ENCODE measurements at regions not wholly inside any gene's neighbourhood (a gene's known extent, or its start where the extent isn't known, plus 50 kb on each side); places are given as distances from the start of the nearest gene placed in this dataset.

- no peak for TF ChIP-seq RELB (IDR thresholded peaks at IDR 0.05; ENCODE audit: low read depth)
- TF ChIP-seq NR2F1 (conservative IDR thresholded peaks at IDR 0.05) = no peak
- TF ChIP-seq SIX5 (IDR thresholded peaks at IDR 0.05; ENCODE audit: low read depth, low read length, severe bottlenecking) = no peak
Observed at GRCh38 chr3:148149556-148149955, 548.1 kb upstream of the AGTR1 start (continued).

- POLR2A ChIA-PET = no interaction called here
- FAIRE-seq (no peak), ATAC-seq (no peak), DNase-seq (ENCODE audit: low read depth, low spot score) (no peak)
- no peak overlapping the region for H3K4me3 ChIP-seq
- H3K27me3 ChIP-seq (replicated peaks in 1 of 2; ENCODE audit: control insufficient read depth in 2 of 2, insufficient read depth in 2 of 2, low read length in 1 of 2) = no peaks in the 10 kb centered on the region
- no peaks in the 10 kb centered on the region for H4K20me1 ChIP-seq (ENCODE audit: control insufficient read depth, insufficient read depth)
- no peaks in the 10 kb centered on the region for H3K9me3 ChIP-seq (replicated peaks; ENCODE audit: control insufficient read depth, insufficient read depth, low read length)
- intact Hi-C loops (cut with micrococcal nuclease; ENCODE audit: unreplicated experiment) (no loop called here), in situ Hi-C loops (cut with MboI) (no loop called here)
- SMC1A ChIA-PET (ENCODE audit: uncharacterized antibody, unreplicated experiment) = interaction anchor here (0.9 to 1.5 kb wide), 2 partner anchors 146 to 1111 kb away, joined by 3 to 4 read pairs; no protein-coding TSS in a partner anchor
- no peak overlapping the region for H3K9ac ChIP-seq (ENCODE audit: control insufficient read depth, insufficient read depth, low read length)
- no peak overlapping the region for H3K4me2 ChIP-seq (ENCODE audit: control insufficient read depth, insufficient read depth)
- no peak overlapping the region for H2AFZ ChIP-seq (ENCODE audit: control insufficient read depth, low read depth, low read length)
- H3K27ac ChIP-seq (ENCODE audit: control insufficient read depth, insufficient read depth) = no peak overlapping the region
- no peaks in the 10 kb centered on the region for H3K4me1 ChIP-seq (ENCODE audit: control insufficient read depth, insufficient read depth, low read length)
- H3K36me3 ChIP-seq (ENCODE audit: control insufficient read depth in 2 of 2, insufficient read depth in 2 of 2, low read length in 1 of 2) = no peaks in the 10 kb centered on the region
- RAD21 ChIA-PET (ENCODE audit: unreplicated experiment) = interaction anchor here (0.8 kb wide), 1 partner anchor 14 kb away, joined by 3 read pairs; no protein-coding TSS in a partner anchor
- CTCF ChIA-PET = interaction anchor here (1.1 to 1.3 kb wide), 2 partner anchors 10 to 53 kb away, joined by 3 to 4 read pairs; no protein-coding TSS in a partner anchor
- no peaks in the 10 kb centered on the region for H3K79me2 ChIP-seq (ENCODE audit: control insufficient read depth, insufficient read depth, low read length)
- 7% methylated on average over 2 of the region's 2 CpGs for WGBS (ENCODE audit: insufficient coverage, insufficient replicate concordance, low lambda C conversion rate, missing lambda C conversion rate)
- no TSS peak for BruUV-seq (replicated peaks)
- no peak for TF ChIP-seq SMC3 (IDR thresholded peaks at IDR 0.05; ENCODE audit: borderline replicate concordance, low read length)
- no peak for TF ChIP-seq RAD51 (IDR thresholded peaks at IDR 0.05)
- no peak for TF ChIP-seq HDAC6 (IDR thresholded peaks at IDR 0.05; ENCODE audit: unreplicated experiment)
- no peak for TF ChIP-seq EZH2 (IDR thresholded peaks at IDR 0.05; ENCODE audit: borderline replicate concordance, control insufficient read depth, low read depth, low read length)
- no peak for TF ChIP-seq YY1 (IDR thresholded peaks at IDR 0.05; ENCODE audit: low read depth, low read length)
- TF ChIP-seq ZNF592 (IDR thresholded peaks at IDR 0.05) = no peak
- TF ChIP-seq EGR1 (IDR thresholded peaks at IDR 0.05; ENCODE audit: borderline replicate concordance in 1 of 2, low read depth in 2 of 2, low read length in 2 of 2) = no peak
- TF ChIP-seq ZBTB11 (CRISPR knock-in tag; IDR thresholded peaks at IDR 0.05) = no peak
- no peak for TF ChIP-seq SRF (IDR thresholded peaks at IDR 0.05; ENCODE audit: low read depth in 2 of 2, low read length in 2 of 2)
Observed at GRCh38 chr3:148150141-148150540, 547.6 kb upstream of the AGTR1 start.
